A673 (cell line): ENCODE measurements at regions not wholly inside any gene's neighbourhood (a gene's known extent, or its start where the extent isn't known, plus 50 kb on each side); places are given as distances from the start of the nearest gene placed in this dataset.

Source experiments
- BruUV-seq: library from RNA; stranded (reverse); fragments of 400-500 nt; replicated peaks from 2 replicates; lab custom pipeline; 2021; lab: Mats Ljungman, UMichigan
- CTCF ChIA-PET: fragments of 300-600 bp; sonication (Branson Sonifier 250); formaldehyde crosslinking; loops from one replicate; lab custom pipeline; 2022; ENCODE audit warnings: antibody characterized with exemption; lab: Charles Lee
- POLR2A ChIA-PET: fragments of 300-600 bp; sonication (Branson Sonifier 250); formaldehyde crosslinking; loops from one replicate; lab custom pipeline; 2022; ENCODE audit warnings: antibody characterized with exemption; ENCODE audit not compliant: low non-redundant PET; lab: Charles Lee
- DNase-seq: peaks from one replicate; pipeline ENCODE4 v3.0.0-alpha.2; 2015; ENCODE audit warnings: low spot score
- H3K27ac ChIP-seq: fragments of 200-600 bp; sonication (generic); 2 replicates; pipeline ENCODE4 v1.5.1; 2016; ENCODE audit warnings: mixed run types, low read depth, mild to moderate bottlenecking, mixed read lengths, antibody characterized with exemption, low read length; ENCODE audit not compliant: poor library complexity, severe bottlenecking
- H3K27me3 ChIP-seq: fragments of 200-600 bp; sonication (generic); replicated peaks from 2 replicates; pipeline ENCODE4 v1.6.1; 2017; ENCODE audit warnings: mixed run types, low read depth, mild to moderate bottlenecking, mixed read lengths, antibody characterized with exemption, low read length; ENCODE audit not compliant: insufficient read depth, poor library complexity
- H3K36me3 ChIP-seq: fragments of 200-600 bp; sonication (generic); 2 replicates; pipeline ENCODE4 v1.6.1; 2016; ENCODE audit warnings: mixed run types, mild to moderate bottlenecking, mixed read lengths, antibody characterized with exemption, low read length; ENCODE audit not compliant: insufficient read depth, poor library complexity, severe bottlenecking
- H3K4me1 ChIP-seq: fragments of 200-600 bp; sonication (generic); 2 replicates; pipeline ENCODE4 v1.6.1; 2017; ENCODE audit warnings: mixed run types, mild to moderate bottlenecking, mixed read lengths, antibody characterized with exemption, low read length; ENCODE audit not compliant: insufficient read depth, poor library complexity, severe bottlenecking
- H3K4me3 ChIP-seq: fragments of 200-600 bp; sonication (generic); 2 replicates; pipeline ENCODE4 v1.5.1; 2016; ENCODE audit warnings: low read depth, mixed run types, mild to moderate bottlenecking, mixed read lengths, low read length; ENCODE audit not compliant: poor library complexity, severe bottlenecking
- H3K9me3 ChIP-seq: fragments of 200-600 bp; sonication (generic); 2 replicates; pipeline ENCODE4 v1.6.1; 2016; ENCODE audit warnings: mixed run types, low read depth, mild to moderate bottlenecking, mixed read lengths, antibody characterized with exemption, low read length; ENCODE audit not compliant: poor library complexity, severe bottlenecking
- EZH2 ChIP-seq: fragments of 200-600 bp; sonication (generic); IDR thresholded peaks from 2 replicates; pipeline ENCODE4 v1.6.1; 2017; ENCODE audit warnings: borderline replicate concordance, low read depth, mild to moderate bottlenecking, mixed read lengths, antibody characterized with exemption, low read length; ENCODE audit not compliant: poor library complexity, severe bottlenecking
- intact Hi-C: fragments of 100-400 bp; cut with micrococcal nuclease; formaldehyde crosslinking; loops from one replicate; pipeline ENCODE4 v1.10.0; 2022; ENCODE audit not compliant: unreplicated experiment
- TF ChIP-seq, protein P1 (sequence below): fragments of 300-800, 200-600 bp; sonication (generic); conservative IDR thresholded peaks from 2 replicates; pipeline ENCODE4 v1.5.1; 2017; ENCODE audit warnings: low read depth, mild to moderate bottlenecking, antibody characterized with exemption, low read length, moderate library complexity, mixed read lengths

DNA sequence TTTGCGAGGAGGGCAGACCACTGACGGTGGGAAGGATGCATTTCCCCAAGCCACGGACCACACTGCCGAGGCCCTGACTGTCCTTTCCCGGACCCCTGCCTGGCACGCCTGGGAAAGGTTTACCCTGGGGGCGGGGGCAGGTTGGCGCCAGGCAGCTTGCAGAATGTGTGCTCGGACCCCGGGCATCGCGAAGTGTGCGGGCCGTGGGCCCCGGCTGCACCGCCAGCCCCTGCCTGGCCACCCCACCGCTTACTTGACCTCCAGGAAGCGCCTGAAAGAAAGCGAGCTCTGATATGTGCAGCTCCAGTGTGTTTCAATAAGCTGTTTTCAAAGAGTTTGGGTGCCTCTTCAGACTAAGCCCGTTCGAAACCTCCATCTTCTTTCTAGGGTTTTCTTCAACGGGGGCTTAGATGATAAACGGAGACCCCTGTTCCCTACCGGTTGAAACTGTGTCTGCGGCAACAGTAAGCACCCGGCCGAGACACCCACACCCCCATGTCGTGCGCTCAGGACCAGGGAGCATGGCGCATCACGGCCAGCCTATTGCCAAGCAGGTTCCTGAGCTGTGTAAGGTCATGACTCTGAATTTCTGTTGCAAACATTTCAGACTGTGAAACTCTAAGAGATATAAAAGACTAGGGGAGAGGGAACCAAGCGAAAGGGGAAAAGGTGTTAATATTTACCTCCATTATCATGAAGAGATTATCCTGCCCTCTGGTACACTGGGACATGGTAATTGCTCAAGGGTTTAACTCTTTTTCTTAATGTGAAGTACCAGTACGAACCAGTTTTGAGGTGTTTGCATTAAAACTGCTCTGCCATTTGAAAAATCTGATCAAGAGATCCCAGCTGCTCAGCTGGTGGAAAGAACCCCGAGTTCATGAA, 231.2 kb upstream of the FOXQ1 start:
- POLR2A ChIA-PET = no interaction called here

DNA sequence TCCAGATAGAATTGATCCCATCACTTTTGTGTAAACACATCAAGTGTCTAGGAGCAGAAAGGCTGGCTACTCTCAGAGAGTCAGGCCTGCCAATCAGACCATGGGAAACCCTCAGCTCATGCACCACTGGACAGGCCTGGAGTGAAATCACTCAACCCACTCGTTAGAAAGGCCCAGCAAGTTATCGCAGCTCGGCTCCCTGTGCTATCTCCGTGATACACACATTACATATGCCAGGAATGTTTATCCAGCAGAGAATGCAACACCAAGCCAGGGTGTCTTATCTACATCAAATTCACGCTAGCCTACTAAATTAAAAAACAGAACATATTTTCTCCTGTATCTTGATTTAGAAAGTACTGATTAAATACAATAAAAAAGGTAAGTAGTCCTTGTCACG, 232.4 kb upstream of the FOXQ1 start:
- Histone ChIP-seq H3K4me3 (no peak overlapping the region), H3K27ac (no peak overlapping the region), H3K4me1 (no peaks in the 10 kb centered on the region), H3K9me3 (no peaks in the 10 kb centered on the region), H3K27me3 (no peaks in the 10 kb centered on the region), H3K36me3 (no peaks in the 10 kb centered on the region)
- BruUV-seq = no TSS peak
- TF ChIP-seq, protein P1, sequence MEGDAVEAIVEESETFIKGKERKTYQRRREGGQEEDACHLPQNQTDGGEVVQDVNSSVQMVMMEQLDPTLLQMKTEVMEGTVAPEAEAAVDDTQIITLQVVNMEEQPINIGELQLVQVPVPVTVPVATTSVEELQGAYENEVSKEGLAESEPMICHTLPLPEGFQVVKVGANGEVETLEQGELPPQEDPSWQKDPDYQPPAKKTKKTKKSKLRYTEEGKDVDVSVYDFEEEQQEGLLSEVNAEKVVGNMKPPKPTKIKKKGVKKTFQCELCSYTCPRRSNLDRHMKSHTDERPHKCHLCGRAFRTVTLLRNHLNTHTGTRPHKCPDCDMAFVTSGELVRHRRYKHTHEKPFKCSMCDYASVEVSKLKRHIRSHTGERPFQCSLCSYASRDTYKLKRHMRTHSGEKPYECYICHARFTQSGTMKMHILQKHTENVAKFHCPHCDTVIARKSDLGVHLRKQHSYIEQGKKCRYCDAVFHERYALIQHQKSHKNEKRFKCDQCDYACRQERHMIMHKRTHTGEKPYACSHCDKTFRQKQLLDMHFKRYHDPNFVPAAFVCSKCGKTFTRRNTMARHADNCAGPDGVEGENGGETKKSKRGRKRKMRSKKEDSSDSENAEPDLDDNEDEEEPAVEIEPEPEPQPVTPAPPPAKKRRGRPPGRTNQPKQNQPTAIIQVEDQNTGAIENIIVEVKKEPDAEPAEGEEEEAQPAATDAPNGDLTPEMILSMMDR = no peak
- TF ChIP-seq EZH2 = no peak
- ChIA-PET POLR2A (no interaction called here), CTCF (no interaction called here)
- intact Hi-C loops = no loop called here
- no peak for DNase-seq

More for the DNA sequence above, 231.2 kb upstream of the FOXQ1 start:
- Histone ChIP-seq H3K27ac (no peak overlapping the region), H3K36me3 (no peaks in the 10 kb centered on the region), H3K4me3 (no peak overlapping the region), H3K9me3 (no peaks in the 10 kb centered on the region), H3K27me3 (no peaks in the 10 kb centered on the region), H3K4me1 (no peaks in the 10 kb centered on the region)
- BruUV-seq = no TSS peak
- no peak for TF ChIP-seq EZH2
- TF ChIP-seq, protein P1 = no peak
- intact Hi-C loops = no loop called here
- CTCF ChIA-PET = no interaction called here
- no peak for DNase-seq

DNA sequence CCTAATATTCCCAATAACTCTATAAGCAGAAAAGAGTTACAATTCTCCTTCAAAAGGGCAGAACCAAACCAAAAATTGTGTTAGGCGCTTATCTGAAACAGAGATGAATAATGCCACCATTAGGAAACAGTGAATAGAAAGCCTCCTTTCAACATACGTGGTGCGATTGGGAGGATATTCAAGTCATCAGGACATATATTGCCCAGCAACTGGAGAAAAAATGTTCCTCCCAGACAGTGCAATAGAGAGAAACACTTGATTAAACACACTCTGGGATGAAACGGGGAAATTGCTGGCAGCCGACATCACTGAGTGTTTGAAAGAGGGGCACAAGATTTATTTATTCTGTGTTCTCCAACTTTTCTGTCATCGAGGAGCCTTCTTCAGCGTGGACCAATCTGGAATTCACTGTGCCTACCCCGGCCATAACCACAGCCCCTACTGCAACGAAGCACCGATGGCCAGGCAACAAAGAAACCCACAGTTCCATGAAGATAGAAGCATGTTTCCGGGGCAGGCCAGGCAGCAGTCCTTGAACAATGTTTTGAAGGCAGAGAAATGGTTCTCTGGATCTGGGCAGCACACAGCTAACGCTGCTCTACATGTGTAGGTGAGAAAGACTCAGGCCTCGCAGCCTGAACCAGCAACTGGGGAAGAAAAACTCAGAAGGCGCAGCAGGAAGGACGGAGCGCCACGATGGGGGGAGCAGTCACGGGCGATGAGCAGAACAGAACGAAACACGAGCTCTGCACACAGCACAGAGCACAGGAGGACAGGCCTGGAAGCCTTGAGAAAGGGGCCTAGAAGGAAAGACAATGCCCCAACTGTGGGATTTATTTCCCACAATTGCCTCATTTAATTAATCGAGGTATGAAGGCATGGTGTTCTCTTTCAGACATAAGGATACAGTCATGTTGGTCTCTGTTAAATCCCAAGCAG, 234.2 kb upstream of the FOXQ1 start:
- CTCF ChIA-PET = no interaction called here
- H3K9me3 ChIP-seq = no peaks in the 10 kb centered on the region
- TF ChIP-seq, protein P1 = no peak
- TF ChIP-seq EZH2 = no peak
- no TSS peak for BruUV-seq
- intact Hi-C loops = no loop called here
- H3K27ac ChIP-seq = no peak overlapping the region
- no peaks in the 10 kb centered on the region for H3K27me3 ChIP-seq
- POLR2A ChIA-PET = no interaction called here
- no peaks in the 10 kb centered on the region for H3K36me3 ChIP-seq
- no peak for DNase-seq
- H3K4me1 ChIP-seq = no peaks in the 10 kb centered on the region
- H3K4me3 ChIP-seq = no peak overlapping the region
